PC-9 (cell line): ENCODE measurements at regions not wholly inside any gene's neighbourhood (a gene's known extent, or its start where the extent isn't known, plus 50 kb on each side); places are given as distances from the start of the nearest gene placed in this dataset.

Experiments
- BruUV-seq: library from RNA; stranded (reverse); fragments of 400-500 nt; replicated peaks from 2 replicates; lab custom pipeline; 2021; lab: Mats Ljungman, UMichigan
- CTCF ChIA-PET: fragments of 300-600 bp; sonication (Branson Sonifier 250); formaldehyde crosslinking; loops from one replicate; lab custom pipeline; 2022; ENCODE audit warnings: antibody characterized with exemption; lab: Charles Lee
- POLR2A ChIA-PET: fragments of 300-600 bp; sonication (Branson Sonifier 250); formaldehyde crosslinking; loops from one replicate; lab custom pipeline; 2022; ENCODE audit warnings: antibody characterized with exemption; ENCODE audit not compliant: unreplicated experiment; lab: Charles Lee
- DNase-seq, 2 experiments: peaks; one replicate each; pipeline versions ENCODE4 v3.0.0 to v3.0.0-alpha.2; 2015 to 2022; ENCODE audit warnings: mixed read lengths in 1 of 2
- H2AFZ ChIP-seq: fragments of 200-600 bp; sonication (generic); 2 replicates; pipeline ENCODE4 v1.8.1; 2017; ENCODE audit warnings: antibody characterized with exemption
- H3F3A ChIP-seq: fragments of 200-600 bp; sonication (generic); 2 replicates; pipeline ENCODE4 v1.8.1; 2017; ENCODE audit warnings: antibody characterized with exemption, mild to moderate bottlenecking, low read depth; ENCODE audit not compliant: insufficient read depth
- H3K27ac ChIP-seq: fragments of 200-600 bp; sonication (generic); 2 replicates; pipeline ENCODE4 v1.6.1; 2016; ENCODE audit warnings: mixed run types
- H3K27me3 ChIP-seq: fragments of 200-600 bp; sonication (generic); 2 replicates; pipeline ENCODE4 v1.6.1; 2016; ENCODE audit warnings: low read depth, mixed run types; ENCODE audit not compliant: insufficient read depth
- H3K36me3 ChIP-seq: fragments of 200-600 bp; sonication (generic); 2 replicates; pipeline ENCODE4 v1.6.1; 2016; ENCODE audit warnings: low read depth, mixed run types
- H3K4me1 ChIP-seq: fragments of 200-600 bp; sonication (generic); replicated peaks from 2 replicates; pipeline ENCODE4 v1.6.1; 2016; ENCODE audit warnings: mixed run types; ENCODE audit not compliant: insufficient read depth
- H3K4me2 ChIP-seq: fragments of 200-600 bp; sonication (generic); 2 replicates; pipeline ENCODE4 v1.6.1; 2017; ENCODE audit warnings: mixed run types
- H3K4me3 ChIP-seq: fragments of 200-600 bp; sonication (generic); 2 replicates; pipeline ENCODE4 v1.6.1; 2016; ENCODE audit warnings: mixed run types
- H3K79me2 ChIP-seq: fragments of 200-600 bp; sonication (generic); 2 replicates; pipeline ENCODE4 v1.6.1; 2017; ENCODE audit warnings: low read depth, mixed run types
- H3K9me2 ChIP-seq: fragments of 200-600 bp; sonication (generic); 2 replicates; pipeline ENCODE4 v1.8.1; 2017; ENCODE audit warnings: mild to moderate bottlenecking; ENCODE audit not compliant: insufficient read depth
- H3K9me3 ChIP-seq: fragments of 200-600 bp; sonication (generic); 2 replicates; pipeline ENCODE4 v1.8.1; 2016; ENCODE audit warnings: low read depth; ENCODE audit not compliant: insufficient read depth
- H4K20me1 ChIP-seq: fragments of 200-600 bp; sonication (generic); 2 replicates; pipeline ENCODE4 v1.8.1; 2017; ENCODE audit not compliant: insufficient read depth
- EZH2 ChIP-seq: fragments of 200-600 bp; sonication (generic); IDR thresholded peaks from 2 replicates; pipeline ENCODE4 v1.8.0; 2017; ENCODE audit warnings: antibody characterized with exemption, low read depth
- intact Hi-C: fragments of 100-400 bp; cut with micrococcal nuclease; formaldehyde crosslinking; loops from one replicate; pipeline ENCODE4 v1.10.0; 2022; ENCODE audit not compliant: unreplicated experiment
- TF ChIP-seq, protein P1 (sequence below): fragments of 200-600 bp; sonication (generic); conservative IDR thresholded peaks from 2 replicates; pipeline ENCODE4 v1.6.1; 2017; ENCODE audit warnings: mixed run types, antibody characterized with exemption, mild to moderate bottlenecking, moderate library complexity

DNA sequence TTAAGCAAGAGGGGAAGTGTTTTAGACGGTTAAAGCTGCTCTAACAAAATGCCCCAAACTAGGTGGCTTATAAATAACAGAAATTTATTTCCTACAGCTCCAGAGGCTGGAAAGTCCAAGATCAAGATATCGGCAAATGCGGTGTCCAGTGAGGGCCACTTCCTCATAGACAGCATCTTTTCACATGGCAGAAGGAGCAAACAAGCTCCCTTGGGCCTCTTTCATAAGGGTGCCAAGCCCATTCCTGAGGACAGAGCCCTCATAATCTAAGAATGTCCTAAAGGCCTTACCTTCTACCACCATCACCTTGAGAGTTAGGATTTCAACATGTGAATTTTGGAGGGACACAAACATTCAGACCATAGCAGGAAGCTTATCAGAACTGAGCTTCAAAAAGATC is 57.3 kb upstream of the PPP1CB start:
- H3K9me3 ChIP-seq: no peaks in the 10 kb centered on the region
- intact Hi-C loops: no loop called here
- no peaks in the 10 kb centered on the region for H3K79me2 ChIP-seq
- TF ChIP-seq, protein P1, sequence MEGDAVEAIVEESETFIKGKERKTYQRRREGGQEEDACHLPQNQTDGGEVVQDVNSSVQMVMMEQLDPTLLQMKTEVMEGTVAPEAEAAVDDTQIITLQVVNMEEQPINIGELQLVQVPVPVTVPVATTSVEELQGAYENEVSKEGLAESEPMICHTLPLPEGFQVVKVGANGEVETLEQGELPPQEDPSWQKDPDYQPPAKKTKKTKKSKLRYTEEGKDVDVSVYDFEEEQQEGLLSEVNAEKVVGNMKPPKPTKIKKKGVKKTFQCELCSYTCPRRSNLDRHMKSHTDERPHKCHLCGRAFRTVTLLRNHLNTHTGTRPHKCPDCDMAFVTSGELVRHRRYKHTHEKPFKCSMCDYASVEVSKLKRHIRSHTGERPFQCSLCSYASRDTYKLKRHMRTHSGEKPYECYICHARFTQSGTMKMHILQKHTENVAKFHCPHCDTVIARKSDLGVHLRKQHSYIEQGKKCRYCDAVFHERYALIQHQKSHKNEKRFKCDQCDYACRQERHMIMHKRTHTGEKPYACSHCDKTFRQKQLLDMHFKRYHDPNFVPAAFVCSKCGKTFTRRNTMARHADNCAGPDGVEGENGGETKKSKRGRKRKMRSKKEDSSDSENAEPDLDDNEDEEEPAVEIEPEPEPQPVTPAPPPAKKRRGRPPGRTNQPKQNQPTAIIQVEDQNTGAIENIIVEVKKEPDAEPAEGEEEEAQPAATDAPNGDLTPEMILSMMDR: no peak
- no peak for TF ChIP-seq EZH2
- H3K9me2 ChIP-seq: no peaks in the 10 kb centered on the region
- no peaks in the 10 kb centered on the region for H4K20me1 ChIP-seq
- H3K4me2 ChIP-seq: no peak overlapping the region
- H3K27ac ChIP-seq: no peak overlapping the region
- no peaks in the 10 kb centered on the region for H3K27me3 ChIP-seq
- no peak overlapping the region for H2AFZ ChIP-seq
- H3K36me3 ChIP-seq: no peaks in the 10 kb centered on the region
- ChIA-PET CTCF (interaction anchor here (0.6 kb wide), 1 partner anchor 68 kb away, joined by 9 read pairs; no protein-coding TSS in a partner anchor), POLR2A (no interaction called here)
- H3F3A ChIP-seq: no peaks in the 10 kb centered on the region
- no peak for DNase-seq
- no peak overlapping the region for H3K4me3 ChIP-seq
- no TSS peak for BruUV-seq
- H3K4me1 ChIP-seq: peaks cover 15% of the 10 kb centered on the region

DNA sequence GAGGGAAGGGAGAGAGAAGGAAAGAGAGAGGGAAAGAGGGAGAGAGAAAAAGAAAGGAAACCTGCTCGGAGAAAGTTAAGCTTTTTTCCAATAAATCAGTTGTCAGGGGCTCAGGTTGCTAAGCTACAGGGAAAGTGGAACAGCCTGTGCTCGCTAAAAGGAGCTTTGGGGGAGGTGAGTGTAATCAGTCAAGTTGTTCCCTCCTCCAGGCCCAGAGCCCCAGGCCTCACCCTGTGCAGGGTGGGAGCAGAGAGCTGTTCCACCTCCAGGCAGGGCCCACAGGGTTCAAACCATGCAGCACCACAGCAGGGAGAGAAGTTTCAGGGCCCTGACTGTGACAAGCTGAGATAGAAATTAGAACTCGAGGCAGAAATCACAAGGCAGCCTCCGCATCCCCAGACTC is 56.4 kb upstream of the PPP1CB start:
- CTCF ChIA-PET: no interaction called here
- intact Hi-C loops: no loop called here
- Histone ChIP-seq H3K4me3 (no peak overlapping the region), H2AFZ (no peak overlapping the region), H3K27ac (no peak overlapping the region), H4K20me1 (no peaks in the 10 kb centered on the region), H3F3A (no peaks in the 10 kb centered on the region), H3K4me1 (peaks cover 8% of the 10 kb centered on the region), H3K36me3 (no peaks in the 10 kb centered on the region), H3K79me2 (no peaks in the 10 kb centered on the region), H3K4me2 (no peak overlapping the region), H3K9me3 (no peaks in the 10 kb centered on the region), H3K27me3 (no peaks in the 10 kb centered on the region), H3K9me2 (no peaks in the 10 kb centered on the region)
- TF ChIP-seq EZH2: no peak
- TF ChIP-seq, protein P1: no peak
- BruUV-seq: no TSS peak
- POLR2A ChIA-PET: interaction anchor here (0.6 kb wide), 1 partner anchor 21 kb away, joined by 4 read pairs; no protein-coding TSS in a partner anchor
- DNase-seq: no peak

DNA sequence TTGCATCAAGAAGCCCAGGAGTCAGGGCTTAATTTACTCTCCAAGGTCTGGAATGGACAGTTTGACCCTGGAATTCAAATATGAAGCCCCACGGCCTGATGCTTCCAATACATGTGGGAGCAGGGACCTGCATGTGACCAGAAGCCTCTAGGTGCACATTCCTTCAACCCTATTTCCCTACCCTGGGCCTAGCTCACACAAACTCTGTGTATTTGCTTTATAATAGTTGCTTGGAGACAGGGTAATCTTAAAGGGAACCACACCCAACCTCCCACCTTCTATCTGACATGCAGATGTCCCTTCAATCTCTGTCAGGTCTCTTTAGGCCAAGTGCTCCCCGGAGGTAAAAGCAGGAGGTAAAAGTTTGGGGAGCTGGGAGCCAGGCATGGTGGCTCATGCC is 55.4 kb upstream of the PPP1CB start:
- Histone ChIP-seq H3K36me3 (no peaks in the 10 kb centered on the region), H3K4me3 (no peak overlapping the region), H4K20me1 (no peaks in the 10 kb centered on the region), H3K4me1 (peaks cover 8% of the 10 kb centered on the region), H3K9me2 (no peaks in the 10 kb centered on the region), H2AFZ (no peak overlapping the region), H3F3A (no peaks in the 10 kb centered on the region), H3K9me3 (no peaks in the 10 kb centered on the region), H3K27me3 (no peaks in the 10 kb centered on the region), H3K27ac (no peak overlapping the region), H3K79me2 (no peaks in the 10 kb centered on the region), H3K4me2 (no peak overlapping the region)
- no peak for DNase-seq
- BruUV-seq: no TSS peak
- CTCF ChIA-PET: no interaction called here
- no peak for TF ChIP-seq EZH2
- TF ChIP-seq, protein P1: no peak
- intact Hi-C loops: no loop called here
- POLR2A ChIA-PET: no interaction called here
